ENCODE measurements at regions not wholly inside any gene's neighbourhood (a gene's known extent, or its start where the extent isn't known, plus 50 kb on each side); places are given as distances from the start of the nearest gene placed in this dataset.
"Not testable (repeated sequence)": the region's sequence is repeated elsewhere in the genome, so short reads cannot be mapped to it uniquely, and the experiment has no call there.

GRCh38 chr1:148379697-148380096, 103.4 kb downstream of the PPIAL4G start:
- H3K4me3 ChIP-seq (ENCODE audit: low read depth, low read length) = no peak overlapping the region
- DNase-seq (ENCODE audit: low read depth) = no peak
- TF ChIP-seq CTCF (IDR thresholded peaks at IDR 0.05; ENCODE audit: insufficient read depth, low read depth, low read length, missing control alignments) = no peak

- H3K4me3 ChIP-seq (ENCODE audit: low read depth, low read length) = no peak overlapping the region
- TF ChIP-seq CTCF (IDR thresholded peaks at IDR 0.05; ENCODE audit: insufficient read depth, low read depth, low read length, missing control alignments) = no peak
Observed at GRCh38 chr1:148379170-148379500, 104.0 kb downstream of the PPIAL4G start.

GRCh38 chr1:148377992-148378391, 105.1 kb downstream of the PPIAL4G start:
- H3K4me3 ChIP-seq (ENCODE audit: low read depth, low read length); DNase-seq (ENCODE audit: low read depth): not testable (repeated sequence)

More at GRCh38 chr1:148379170-148379500, 104.0 kb downstream of the PPIAL4G start:
- DNase-seq (ENCODE audit: low read depth) = no peak

GRCh38 chr1:148377045-148377444, 106.1 kb downstream of the PPIAL4G start:
- DNase-seq (ENCODE audit: low read depth); H3K4me3 ChIP-seq (ENCODE audit: low read depth, low read length): not testable (repeated sequence)

- no peak overlapping the region for H3K4me3 ChIP-seq (ENCODE audit: low read depth, low read length)
- no peak for DNase-seq (ENCODE audit: low read depth)
- no peak for TF ChIP-seq CTCF (IDR thresholded peaks at IDR 0.05; ENCODE audit: insufficient read depth, low read depth, low read length, missing control alignments)
Observed at GRCh38 chr1:148374101-148374500, 109.0 kb downstream of the PPIAL4G start.

- DNase-seq (ENCODE audit: low read depth) = no peak
- no peak for TF ChIP-seq CTCF (IDR thresholded peaks at IDR 0.05; ENCODE audit: insufficient read depth, low read depth, low read length, missing control alignments)
- H3K4me3 ChIP-seq (ENCODE audit: low read depth, low read length) = no peak overlapping the region
Observed at GRCh38 chr1:148373192-148373925, 109.7 kb downstream of the PPIAL4G start.

GRCh38 chr1:148372731-148373130, 110.4 kb downstream of the PPIAL4G start:
- no peak overlapping the region for H3K4me3 ChIP-seq (ENCODE audit: low read depth, low read length)
- no peak for TF ChIP-seq CTCF (IDR thresholded peaks at IDR 0.05; ENCODE audit: insufficient read depth, low read depth, low read length, missing control alignments)
- peak; percentile 4 for DNase-seq (ENCODE audit: low read depth)

- not testable (repeated sequence) for DNase-seq (ENCODE audit: low read depth); H3K4me3 ChIP-seq (ENCODE audit: low read depth, low read length)
Observed at GRCh38 chr1:148372051-148372726, 110.9 kb downstream of the PPIAL4G start.
